ENCODE measurements at regions not wholly inside any gene's neighbourhood (a gene's known extent, or its start where the extent isn't known, plus 50 kb on each side); places are given as distances from the start of the nearest gene placed in this dataset.

GRCh38 chr7:155231941-155232340 is 65.7 kb upstream of the INSIG1 start:
- no peak for TF ChIP-seq POLR2A (IDR thresholded peaks at IDR 0.05)
- TF ChIP-seq, protein P1, sequence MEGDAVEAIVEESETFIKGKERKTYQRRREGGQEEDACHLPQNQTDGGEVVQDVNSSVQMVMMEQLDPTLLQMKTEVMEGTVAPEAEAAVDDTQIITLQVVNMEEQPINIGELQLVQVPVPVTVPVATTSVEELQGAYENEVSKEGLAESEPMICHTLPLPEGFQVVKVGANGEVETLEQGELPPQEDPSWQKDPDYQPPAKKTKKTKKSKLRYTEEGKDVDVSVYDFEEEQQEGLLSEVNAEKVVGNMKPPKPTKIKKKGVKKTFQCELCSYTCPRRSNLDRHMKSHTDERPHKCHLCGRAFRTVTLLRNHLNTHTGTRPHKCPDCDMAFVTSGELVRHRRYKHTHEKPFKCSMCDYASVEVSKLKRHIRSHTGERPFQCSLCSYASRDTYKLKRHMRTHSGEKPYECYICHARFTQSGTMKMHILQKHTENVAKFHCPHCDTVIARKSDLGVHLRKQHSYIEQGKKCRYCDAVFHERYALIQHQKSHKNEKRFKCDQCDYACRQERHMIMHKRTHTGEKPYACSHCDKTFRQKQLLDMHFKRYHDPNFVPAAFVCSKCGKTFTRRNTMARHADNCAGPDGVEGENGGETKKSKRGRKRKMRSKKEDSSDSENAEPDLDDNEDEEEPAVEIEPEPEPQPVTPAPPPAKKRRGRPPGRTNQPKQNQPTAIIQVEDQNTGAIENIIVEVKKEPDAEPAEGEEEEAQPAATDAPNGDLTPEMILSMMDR (IDR thresholded peaks at IDR 0.05), result no peak

Data from esophagus squamous epithelium (tissue), 4 donors.